ENCODE measurements at regions not wholly inside any gene's neighbourhood (a gene's known extent, or its start where the extent isn't known, plus 50 kb on each side); places are given as distances from the start of the nearest gene placed in this dataset.

DNA sequence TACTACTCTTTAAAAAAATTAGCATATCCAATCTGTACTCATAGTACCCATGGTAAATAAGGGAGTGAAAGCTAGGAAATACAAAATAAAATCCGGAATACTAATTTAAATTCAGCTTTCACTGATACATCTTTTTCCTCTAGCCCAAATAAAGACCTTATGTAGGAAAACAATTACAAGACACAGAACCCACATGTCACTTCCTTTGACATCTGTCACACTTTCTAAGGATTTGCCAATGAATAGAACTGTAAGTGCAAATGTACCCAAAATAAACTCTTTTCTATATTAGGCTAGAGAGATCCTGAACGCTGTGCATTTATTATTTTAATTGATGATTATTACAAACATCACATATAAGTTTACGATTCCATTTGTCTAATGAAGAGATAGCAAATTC is 393.0 kb downstream of the LRRIQ3 start:
- no peaks in the 10 kb centered on the region for H4K20me1 ChIP-seq (ENCODE audit: control insufficient read depth, insufficient read depth)
- ATAC-seq = no peak
- ChIA-PET CTCF (interaction anchor here (0.9 kb wide), 2 partner anchors 10 to 11 kb away, joined by 3 read pairs; no protein-coding TSS in a partner anchor), POLR2A (no interaction called here), RAD21 (ENCODE audit: unreplicated experiment) (no interaction called here), SMC1A (ENCODE audit: uncharacterized antibody, unreplicated experiment) (interaction anchor here (2.6 kb wide), 1 partner anchor 13 kb away, joined by 9 read pairs; no protein-coding TSS in a partner anchor)
- no peaks in the 10 kb centered on the region for H3K79me2 ChIP-seq (ENCODE audit: control insufficient read depth, insufficient read depth, low read length)
- H3K9me3 ChIP-seq (replicated peaks; ENCODE audit: control insufficient read depth, insufficient read depth, low read length) = no peaks in the 10 kb centered on the region
- H3K4me1 ChIP-seq (ENCODE audit: control insufficient read depth, insufficient read depth, low read length) = no peaks in the 10 kb centered on the region
- no peak overlapping the region for H3K9ac ChIP-seq (ENCODE audit: control insufficient read depth, insufficient read depth, low read length)
- in situ Hi-C loops (cut with MboI) = no loop called here
- intact Hi-C loops (cut with micrococcal nuclease; ENCODE audit: unreplicated experiment) = no loop called here
- H3K27me3 ChIP-seq (replicated peaks in 1 of 2; ENCODE audit: control insufficient read depth in 2 of 2, insufficient read depth in 2 of 2, low read length in 1 of 2) = no peaks in the 10 kb centered on the region
- no peak for FAIRE-seq
- no peak overlapping the region for H2AFZ ChIP-seq (ENCODE audit: control insufficient read depth, low read depth, low read length)
- DNase-seq (ENCODE audit: low read depth, low spot score) = no peak
- no peaks in the 10 kb centered on the region for H3K36me3 ChIP-seq (ENCODE audit: control insufficient read depth in 2 of 2, insufficient read depth in 2 of 2, low read length in 1 of 2)
- BruUV-seq (replicated peaks) = no TSS peak
- H3K27ac ChIP-seq (ENCODE audit: control insufficient read depth, insufficient read depth) = no peak overlapping the region
- WGBS (ENCODE audit: insufficient coverage, insufficient replicate concordance, low lambda C conversion rate, missing lambda C conversion rate) = 22% methylated on average over 3 of the region's 3 CpGs
- TF ChIP-seq, protein P1, sequence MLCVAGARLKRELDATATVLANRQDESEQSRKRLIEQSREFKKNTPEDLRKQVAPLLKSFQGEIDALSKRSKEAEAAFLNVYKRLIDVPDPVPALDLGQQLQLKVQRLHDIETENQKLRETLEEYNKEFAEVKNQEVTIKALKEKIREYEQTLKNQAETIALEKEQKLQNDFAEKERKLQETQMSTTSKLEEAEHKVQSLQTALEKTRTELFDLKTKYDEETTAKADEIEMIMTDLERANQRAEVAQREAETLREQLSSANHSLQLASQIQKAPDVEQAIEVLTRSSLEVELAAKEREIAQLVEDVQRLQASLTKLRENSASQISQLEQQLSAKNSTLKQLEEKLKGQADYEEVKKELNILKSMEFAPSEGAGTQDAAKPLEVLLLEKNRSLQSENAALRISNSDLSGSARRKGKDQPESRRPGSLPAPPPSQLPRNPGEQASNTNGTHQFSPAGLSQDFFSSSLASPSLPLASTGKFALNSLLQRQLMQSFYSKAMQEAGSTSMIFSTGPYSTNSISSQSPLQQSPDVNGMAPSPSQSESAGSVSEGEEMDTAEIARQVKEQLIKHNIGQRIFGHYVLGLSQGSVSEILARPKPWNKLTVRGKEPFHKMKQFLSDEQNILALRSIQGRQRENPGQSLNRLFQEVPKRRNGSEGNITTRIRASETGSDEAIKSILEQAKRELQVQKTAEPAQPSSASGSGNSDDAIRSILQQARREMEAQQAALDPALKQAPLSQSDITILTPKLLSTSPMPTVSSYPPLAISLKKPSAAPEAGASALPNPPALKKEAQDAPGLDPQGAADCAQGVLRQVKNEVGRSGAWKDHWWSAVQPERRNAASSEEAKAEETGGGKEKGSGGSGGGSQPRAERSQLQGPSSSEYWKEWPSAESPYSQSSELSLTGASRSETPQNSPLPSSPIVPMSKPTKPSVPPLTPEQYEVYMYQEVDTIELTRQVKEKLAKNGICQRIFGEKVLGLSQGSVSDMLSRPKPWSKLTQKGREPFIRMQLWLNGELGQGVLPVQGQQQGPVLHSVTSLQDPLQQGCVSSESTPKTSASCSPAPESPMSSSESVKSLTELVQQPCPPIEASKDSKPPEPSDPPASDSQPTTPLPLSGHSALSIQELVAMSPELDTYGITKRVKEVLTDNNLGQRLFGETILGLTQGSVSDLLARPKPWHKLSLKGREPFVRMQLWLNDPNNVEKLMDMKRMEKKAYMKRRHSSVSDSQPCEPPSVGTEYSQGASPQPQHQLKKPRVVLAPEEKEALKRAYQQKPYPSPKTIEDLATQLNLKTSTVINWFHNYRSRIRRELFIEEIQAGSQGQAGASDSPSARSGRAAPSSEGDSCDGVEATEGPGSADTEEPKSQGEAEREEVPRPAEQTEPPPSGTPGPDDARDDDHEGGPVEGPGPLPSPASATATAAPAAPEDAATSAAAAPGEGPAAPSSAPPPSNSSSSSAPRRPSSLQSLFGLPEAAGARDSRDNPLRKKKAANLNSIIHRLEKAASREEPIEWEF (IDR thresholded peaks at IDR 0.05; ENCODE audit: insufficient replicate concordance, low read depth, low read length) = no peak
- TF ChIP-seq FOXM1 (IDR thresholded peaks at IDR 0.05; ENCODE audit: low read depth, low read length) = no peak
- TF ChIP-seq, protein P2, sequence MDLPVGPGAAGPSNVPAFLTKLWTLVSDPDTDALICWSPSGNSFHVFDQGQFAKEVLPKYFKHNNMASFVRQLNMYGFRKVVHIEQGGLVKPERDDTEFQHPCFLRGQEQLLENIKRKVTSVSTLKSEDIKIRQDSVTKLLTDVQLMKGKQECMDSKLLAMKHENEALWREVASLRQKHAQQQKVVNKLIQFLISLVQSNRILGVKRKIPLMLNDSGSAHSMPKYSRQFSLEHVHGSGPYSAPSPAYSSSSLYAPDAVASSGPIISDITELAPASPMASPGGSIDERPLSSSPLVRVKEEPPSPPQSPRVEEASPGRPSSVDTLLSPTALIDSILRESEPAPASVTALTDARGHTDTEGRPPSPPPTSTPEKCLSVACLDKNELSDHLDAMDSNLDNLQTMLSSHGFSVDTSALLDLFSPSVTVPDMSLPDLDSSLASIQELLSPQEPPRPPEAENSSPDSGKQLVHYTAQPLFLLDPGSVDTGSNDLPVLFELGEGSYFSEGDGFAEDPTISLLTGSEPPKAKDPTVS (IDR thresholded peaks at IDR 0.05; ENCODE audit: low read depth, low read length) = no peak
- TF ChIP-seq, protein P3, sequence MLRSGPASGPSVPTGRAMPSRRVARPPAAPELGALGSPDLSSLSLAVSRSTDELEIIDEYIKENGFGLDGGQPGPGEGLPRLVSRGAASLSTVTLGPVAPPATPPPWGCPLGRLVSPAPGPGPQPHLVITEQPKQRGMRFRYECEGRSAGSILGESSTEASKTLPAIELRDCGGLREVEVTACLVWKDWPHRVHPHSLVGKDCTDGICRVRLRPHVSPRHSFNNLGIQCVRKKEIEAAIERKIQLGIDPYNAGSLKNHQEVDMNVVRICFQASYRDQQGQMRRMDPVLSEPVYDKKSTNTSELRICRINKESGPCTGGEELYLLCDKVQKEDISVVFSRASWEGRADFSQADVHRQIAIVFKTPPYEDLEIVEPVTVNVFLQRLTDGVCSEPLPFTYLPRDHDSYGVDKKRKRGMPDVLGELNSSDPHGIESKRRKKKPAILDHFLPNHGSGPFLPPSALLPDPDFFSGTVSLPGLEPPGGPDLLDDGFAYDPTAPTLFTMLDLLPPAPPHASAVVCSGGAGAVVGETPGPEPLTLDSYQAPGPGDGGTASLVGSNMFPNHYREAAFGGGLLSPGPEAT (IDR thresholded peaks at IDR 0.05; ENCODE audit: low read depth) = no peak
- no peak for TF ChIP-seq RELA (IDR thresholded peaks at IDR 0.05; ENCODE audit: borderline replicate concordance, partially characterized antibody)
- TF ChIP-seq POLR2AphosphoS5 (IDR thresholded peaks at IDR 0.05; ENCODE audit: low read length) = no peak
- no peak for TF ChIP-seq RFX5 (IDR thresholded peaks at IDR 0.05; ENCODE audit: low read depth, low read length)
- no peak for TF ChIP-seq NR2C2 (IDR thresholded peaks at IDR 0.05; ENCODE audit: borderline replicate concordance, control insufficient read depth, insufficient read length, low read depth)
- no peak overlapping the region for H3K4me2 ChIP-seq (ENCODE audit: control insufficient read depth, insufficient read depth)
- no peak overlapping the region for H3K4me3 ChIP-seq
